SK-N-SH (cell line): ENCODE measurements at regions not wholly inside any gene's neighbourhood (a gene's known extent, or its start where the extent isn't known, plus 50 kb on each side); places are given as distances from the start of the nearest gene placed in this dataset.

ENCODE experiments used
- CTCF ChIA-PET: fragments of 300-600, 350-600 bp; formaldehyde crosslinking; extraction: SDS; loops from one replicate; lab custom pipeline; 2021; lab: Yijun Ruan, JAX
- POLR2A ChIA-PET: fragments of 350-600 bp; sonication (Branson Sonifier 250); formaldehyde crosslinking; extraction: SDS; loops from one replicate; lab custom pipeline; 2020; ENCODE audit warnings: antibody characterized with exemption, inconsistent platforms; lab: Yijun Ruan, JAX
- DNase-seq: peaks from one replicate; pipeline ENCODE4 v3.0.0; 2012
- H2AFZ ChIP-seq: fragments of 200-600 bp; sonication (generic); 2 replicates; pipeline ENCODE4 v1.8.1; 2016; ENCODE audit warnings: antibody characterized with exemption, mild to moderate bottlenecking, low read depth
- H3F3A ChIP-seq: fragments of 200-600 bp; sonication (generic); replicated peaks from 2 replicates; pipeline ENCODE3; 2016; ENCODE audit warnings: antibody characterized with exemption, mild to moderate bottlenecking; ENCODE audit not compliant: insufficient read depth
- H3K27ac ChIP-seq, 2 experiments: fragments of 200-500 bp in 1 of 2; fragments of 200-600 bp in 1 of 2; sonication (Bioruptor generic) in 1 of 2; sonication (generic), shearing (Covaris generic) in 1 of 2; 2 replicates each; pipeline versions ENCODE4 v1.5.1 to v1.6.1; 2014 to 2016; ENCODE audit warnings: low read depth in 2 of 2, inconsistent platforms in 1 of 2, low read length in 1 of 2, mild to moderate bottlenecking in 1 of 2, mixed read lengths in 1 of 2
- H3K27me3 ChIP-seq: fragments of 200-600 bp; sonication (generic), shearing (Covaris generic); 2 replicates; pipeline ENCODE4 v1.6.1; 2016; ENCODE audit warnings: mixed run types; ENCODE audit not compliant: insufficient read depth
- H3K36me3 ChIP-seq, 2 experiments: fragments of 200-500 bp in 1 of 2; fragments of 200-600 bp in 1 of 2; sonication (Bioruptor generic) in 1 of 2; sonication (generic) in 1 of 2; replicated peaks in 1 of 2; 2 replicates each; pipeline versions ENCODE3 to v1.5.1; 2014 to 2016; ENCODE audit warnings: low read length in 1 of 2, mild to moderate bottlenecking in 1 of 2; ENCODE audit not compliant: insufficient read depth in 2 of 2, control insufficient read depth in 1 of 2
- H3K4me1 ChIP-seq, 2 experiments: fragments of 200-500 bp in 1 of 2; fragments of 200-600 bp in 1 of 2; sonication (Bioruptor generic) in 1 of 2; sonication (generic), shearing (Covaris generic) in 1 of 2; 2 replicates each; pipeline versions ENCODE4 v1.5.1 to v1.6.1; 2014 to 2016; ENCODE audit warnings: low read depth in 1 of 2, low read length in 1 of 2, mixed run types in 1 of 2; ENCODE audit not compliant: insufficient read depth in 2 of 2, control insufficient read depth in 1 of 2
- H3K4me2 ChIP-seq: fragments of 200-600 bp; sonication (generic), shearing (Covaris generic); 2 replicates; pipeline ENCODE4 v1.6.1; 2017; ENCODE audit warnings: mixed run types
- H3K4me3 ChIP-seq, 2 experiments: fragments of 200-500 bp in 1 of 2; fragments of 200-600 bp in 1 of 2; sonication (Bioruptor generic) in 1 of 2; sonication (generic), shearing (Covaris generic) in 1 of 2; 2 replicates each; pipeline versions ENCODE4 v1.5.1 to v1.8.1; 2014 to 2016; ENCODE audit warnings: low read depth in 2 of 2, inconsistent platforms in 1 of 2, low read length in 1 of 2, mild to moderate bottlenecking in 1 of 2, mixed read lengths in 1 of 2, moderate library complexity in 1 of 2
- H3K79me2 ChIP-seq: fragments of 200-600 bp; sonication (generic); 2 replicates; pipeline ENCODE4 v1.8.1; 2017; ENCODE audit warnings: mild to moderate bottlenecking; ENCODE audit not compliant: insufficient read depth
- H3K9ac ChIP-seq: fragments of 200-600 bp; sonication (generic); 2 replicates; pipeline ENCODE4 v1.6.1; 2017; ENCODE audit warnings: mixed run types
- H3K9me2 ChIP-seq: fragments of 200-600 bp; sonication (generic); 2 replicates; pipeline ENCODE4 v1.6.1; 2017; ENCODE audit warnings: mixed run types
- H3K9me3 ChIP-seq: fragments of 200-600 bp; sonication (generic); 2 replicates; pipeline ENCODE4 v1.6.1; 2017; ENCODE audit warnings: mixed run types, mild to moderate bottlenecking, moderate library complexity
- H4K20me1 ChIP-seq: fragments of 200-600 bp; sonication (generic); 2 replicates; pipeline ENCODE4 v1.6.1; 2017; ENCODE audit warnings: mild to moderate bottlenecking, mixed run types; ENCODE audit not compliant: insufficient read depth
- CHD2 ChIP-seq: fragments of 150-350 bp; IDR thresholded peaks from 2 replicates; pipeline ENCODE4 v1.6.1; 2018; ENCODE audit warnings: low read length; ENCODE audit not compliant: partially characterized antibody
- CTCF ChIP-seq: fragments of 200-600 bp; sonication (generic); IDR thresholded peaks from 2 replicates; pipeline ENCODE4 v1.6.1; 2017; ENCODE audit warnings: antibody characterized with exemption, mild to moderate bottlenecking, moderate library complexity
- ELF1 ChIP-seq: IDR thresholded peaks from 2 replicates; pipeline ENCODE4 v1.4.0; 2012
- EP300 ChIP-seq, 2 experiments: IDR thresholded peaks; 2 replicates each; pipeline versions ENCODE4 v1.4.0 to v1.6.1; 2012; ENCODE audit warnings: borderline replicate concordance in 1 of 2, low read depth in 1 of 2, low read length in 1 of 2
- EZH2phosphoT487 ChIP-seq: fragments of 200-600 bp; sonication (generic); IDR thresholded peaks from 2 replicates; pipeline ENCODE4 v1.6.1; 2017; ENCODE audit warnings: low read depth, mixed run types, mild to moderate bottlenecking, antibody characterized with exemption, moderate library complexity, borderline replicate concordance
- FOSL2 ChIP-seq: IDR thresholded peaks from 2 replicates; pipeline ENCODE4 v1.4.0; 2012; ENCODE audit warnings: low read depth, mild to moderate bottlenecking, moderate library complexity, borderline replicate concordance
- GATA2 ChIP-seq: sonication (generic); formaldehyde crosslinking; IDR thresholded peaks from 2 replicates; pipeline ENCODE4 v1.5.0; 2020; ENCODE audit warnings: mild to moderate bottlenecking, missing genetic modification reagents
- POLR2AphosphoS5 ChIP-seq: IDR thresholded peaks from 2 replicates; pipeline ENCODE4 v1.6.1; 2012; ENCODE audit warnings: low read depth, low read length
- RAD21 ChIP-seq: IDR thresholded peaks from 2 replicates; pipeline ENCODE4 v1.6.1; 2012; ENCODE audit warnings: mild to moderate bottlenecking, low read length
- RXRA ChIP-seq: IDR thresholded peaks from 2 replicates; pipeline ENCODE4 v1.4.0; 2012; ENCODE audit warnings: low read depth, mild to moderate bottlenecking, borderline replicate concordance
- SMC3 ChIP-seq: IDR thresholded peaks from 2 replicates; pipeline ENCODE4 v1.6.1; 2012; ENCODE audit warnings: low read depth, low read length, improper control_type of control experiment
- USF1 ChIP-seq: IDR thresholded peaks from 2 replicates; pipeline ENCODE4 v1.4.0; 2012; ENCODE audit warnings: low read depth, borderline replicate concordance
- WGBS: methylation state at CpG from one replicate; pipeline ENCODE4 v1.1.6; 2017; ENCODE audit warnings: low lambda C conversion rate; 5-methylcytosine and 5-hydroxymethylcytosine counted together
- TF ChIP-seq, protein P1 (sequence below): IDR thresholded peaks from 2 replicates; pipeline ENCODE4; 2012

- peaks cover 22% of the 10 kb centered on the region; the same call in 1 of the 2 replicates for H3K27me3 ChIP-seq
- ChIA-PET POLR2A (no interaction called here), CTCF (interaction anchor here (0.7 to 1.1 kb wide), 2 partner anchors 189 to 254 kb away, joined by 3 to 4 read pairs; no protein-coding TSS in a partner anchor)
- H4K20me1 ChIP-seq: no peaks in the 10 kb centered on the region
- no peaks in the 10 kb centered on the region for H3K36me3 ChIP-seq
- DNase-seq: no peak
- no peaks in the 10 kb centered on the region for H3K9me2 ChIP-seq
- whole genome bisulfite sequencing: 0% methylated on average over 6 of the region's 6 CpGs
- no peak overlapping the region for H3K27ac ChIP-seq
- no peaks in the 10 kb centered on the region for H3K4me1 ChIP-seq
- no peak overlapping the region for H3K4me2 ChIP-seq
- H3K9ac ChIP-seq: no peak overlapping the region
- H3K4me3 ChIP-seq: no peak overlapping the region
- no peaks in the 10 kb centered on the region for H3K79me2 ChIP-seq
- TF ChIP-seq POLR2AphosphoS5 (no peak), RXRA (no peak), USF1 (no peak), CHD2 (no peak), EZH2phosphoT487 (no peak), FOSL2 (no peak), GATA2 (CRISPR knock-in tag) (no peak), ELF1 (no peak)
- TF ChIP-seq, protein P1, sequence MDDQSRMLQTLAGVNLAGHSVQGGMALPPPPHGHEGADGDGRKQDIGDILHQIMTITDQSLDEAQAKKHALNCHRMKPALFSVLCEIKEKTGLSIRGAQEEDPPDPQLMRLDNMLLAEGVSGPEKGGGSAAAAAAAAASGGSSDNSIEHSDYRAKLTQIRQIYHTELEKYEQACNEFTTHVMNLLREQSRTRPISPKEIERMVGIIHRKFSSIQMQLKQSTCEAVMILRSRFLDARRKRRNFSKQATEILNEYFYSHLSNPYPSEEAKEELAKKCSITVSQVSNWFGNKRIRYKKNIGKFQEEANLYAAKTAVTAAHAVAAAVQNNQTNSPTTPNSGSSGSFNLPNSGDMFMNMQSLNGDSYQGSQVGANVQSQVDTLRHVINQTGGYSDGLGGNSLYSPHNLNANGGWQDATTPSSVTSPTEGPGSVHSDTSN: no peak
- H2AFZ ChIP-seq: no peak overlapping the region
- H3K9me3 ChIP-seq: no peaks in the 10 kb centered on the region
- no peaks in the 10 kb centered on the region for H3F3A ChIP-seq
Observed at GRCh38 chr5:2018390-2018724, 135.6 kb upstream of the IRX4 start.

DNA sequence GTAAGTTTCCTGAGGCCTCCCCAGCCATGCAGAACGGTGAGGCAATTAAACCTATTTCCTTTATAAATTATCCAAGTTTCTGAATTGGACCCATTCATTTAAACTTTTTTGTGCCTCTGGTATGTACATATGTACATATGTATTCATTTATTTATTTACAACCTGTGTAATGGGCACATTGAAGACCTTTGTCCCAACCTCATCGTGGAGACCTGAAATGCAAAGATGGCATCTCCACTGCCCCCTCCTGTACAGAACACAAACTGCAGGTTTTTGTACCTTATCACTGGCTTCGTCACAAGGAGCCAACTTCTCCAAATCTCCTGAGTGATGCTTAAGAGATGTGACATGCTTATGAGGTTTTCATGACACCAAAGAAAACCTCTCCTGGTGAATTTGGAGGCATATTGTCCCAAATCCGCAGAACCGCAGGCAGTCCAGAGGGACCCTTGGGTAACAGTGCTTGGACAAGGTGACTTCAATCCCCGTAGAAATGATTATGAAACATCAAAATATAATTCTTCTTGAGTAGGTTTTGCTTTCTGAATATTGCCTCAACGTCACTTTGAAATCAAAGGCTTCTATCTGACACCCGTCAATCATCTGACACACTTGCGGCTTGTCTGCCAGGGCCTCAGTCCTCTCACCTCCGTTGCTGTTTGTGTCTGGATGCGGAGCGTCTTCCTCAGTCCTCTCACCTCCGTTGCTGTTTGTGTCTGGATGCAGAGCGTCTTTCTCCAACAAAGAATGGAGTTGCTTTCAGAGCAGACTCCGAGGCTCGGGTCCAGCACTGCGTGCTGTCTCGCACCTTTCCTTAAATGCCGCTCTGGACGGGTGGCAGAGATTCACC lies 135.0 kb upstream of the IRX4 start:
- Histone ChIP-seq H3K4me1 (no peaks in the 10 kb centered on the region), H3K27me3 (peaks cover 28% of the 10 kb centered on the region; the same call in 1 of the 2 replicates), H3K36me3 (no peaks in the 10 kb centered on the region), H3K4me2 (no peak overlapping the region), H3K27ac (no peak overlapping the region), H2AFZ (no peak overlapping the region), H3K9me2 (no peaks in the 10 kb centered on the region), H4K20me1 (no peaks in the 10 kb centered on the region), H3K9me3 (no peaks in the 10 kb centered on the region), H3F3A (no peaks in the 10 kb centered on the region), H3K79me2 (no peaks in the 10 kb centered on the region), H3K4me3 (no peak overlapping the region), H3K9ac (no peak overlapping the region)
- WGBS: 12% methylated on average over 20 of the region's 20 CpGs
- DNase-seq: peak; percentile 42
- TF ChIP-seq SMC3 (peak; percentile 43), CTCF (peak; percentile 55), RAD21 (peak; percentile 38), EP300 (IDR thresholded peaks at IDR 0.05; ENCODE audit: borderline replicate concordance in 1 of 2, low read depth in 1 of 2, low read length in 1 of 2) (no peak)
- POLR2A ChIA-PET: no interaction called here
- CTCF ChIA-PET: interaction anchor here (1.1 kb wide), 1 partner anchor 253 kb away, joined by 4 read pairs; no protein-coding TSS in a partner anchor
